Activated naive CD4-positive, alpha-beta T cell treated with anti-CD3 and anti-CD28 coated beads, Interleukin-2, amount 50 U/mL, for 16 hours (primary cell): ENCODE measurements at regions not wholly inside any gene's neighbourhood (a gene's known extent, or its start where the extent isn't known, plus 50 kb on each side); places are given as distances from the start of the nearest gene placed in this dataset.
"Not testable (repeated sequence)": the region's sequence is repeated elsewhere in the genome, so short reads cannot be mapped to it uniquely, and the experiment has no call there.

Source experiments
- DNase-seq: peaks from one replicate; pipeline ENCODE4 v3.0.0-alpha.2; 2020

GRCh38 chr10:117797296-117797695 is 249.4 kb downstream of the RAB11FIP2 start:
- no peak for DNase-seq

- DNase-seq: no peak
Measured at GRCh38 chr10:117801691-117802090, 245.1 kb downstream of the RAB11FIP2 start.

GRCh38 chr10:117804470-117805011 is 242.2 kb downstream of the RAB11FIP2 start:
- DNase-seq: no peak

GRCh38 chr10:117805139-117805538 is 241.6 kb downstream of the RAB11FIP2 start:
- no peak for DNase-seq

- DNase-seq: no peak
Measured at GRCh38 chr10:117807441-117807840, 239.3 kb downstream of the RAB11FIP2 start.

- not testable (repeated sequence) for DNase-seq
Measured at GRCh38 chr10:117815816-117816215, 230.9 kb downstream of the RAB11FIP2 start.

- no peak for DNase-seq
Measured at GRCh38 chr10:117817116-117817515, 229.6 kb downstream of the RAB11FIP2 start.

GRCh38 chr10:117818721-117819120 is 228.0 kb downstream of the RAB11FIP2 start:
- no peak for DNase-seq

GRCh38 chr10:117819304-117819703 is 227.4 kb downstream of the RAB11FIP2 start:
- no peak for DNase-seq

- DNase-seq: no peak
Measured at GRCh38 chr10:117823980-117824379, 222.8 kb downstream of the RAB11FIP2 start.

GRCh38 chr10:117830205-117830604 is 216.5 kb downstream of the RAB11FIP2 start:
- no peak for DNase-seq

GRCh38 chr10:117830787-117831212 is 215.9 kb downstream of the RAB11FIP2 start:
- peak; percentile 17 for DNase-seq

- not testable (repeated sequence) for DNase-seq
Measured at GRCh38 chr10:117838500-117839498, 207.9 kb downstream of the RAB11FIP2 start.

- DNase-seq: not testable (repeated sequence)
Measured at GRCh38 chr10:117856426-117856825, 190.3 kb downstream of the RAB11FIP2 start.

GRCh38 chr10:117860135-117860534 is 186.6 kb downstream of the RAB11FIP2 start:
- DNase-seq: no peak

GRCh38 chr10:117860823-117861222 is 185.9 kb downstream of the RAB11FIP2 start:
- no peak for DNase-seq

GRCh38 chr10:117861329-117861728 is 185.4 kb downstream of the RAB11FIP2 start:
- DNase-seq: no peak

- no peak for DNase-seq
Measured at GRCh38 chr10:117863771-117864170, 183.0 kb downstream of the RAB11FIP2 start.

GRCh38 chr10:117865945-117866344 is 180.8 kb downstream of the RAB11FIP2 start:
- DNase-seq: no peak

GRCh38 chr10:117868151-117868550 is 178.6 kb downstream of the RAB11FIP2 start:
- no peak for DNase-seq

- DNase-seq: no peak
Measured at GRCh38 chr10:117875793-117876192, 170.9 kb downstream of the RAB11FIP2 start.

- no peak for DNase-seq
Measured at GRCh38 chr10:117876210-117876609, 170.5 kb downstream of the RAB11FIP2 start.

GRCh38 chr10:117878626-117879025 is 168.1 kb downstream of the RAB11FIP2 start:
- no peak for DNase-seq

GRCh38 chr10:117884093-117884492 is 162.6 kb downstream of the RAB11FIP2 start:
- no peak for DNase-seq
